Common myeloid progenitor, CD34-positive (primary cell): ENCODE measurements at regions not wholly inside any gene's neighbourhood (a gene's known extent, or its start where the extent isn't known, plus 50 kb on each side); places are given as distances from the start of the nearest gene placed in this dataset.

Experiments used
- CTCF ChIA-PET: fragments of 350-600 bp; sonication (Branson Sonifier 250); formaldehyde crosslinking; loops from one replicate; lab custom pipeline; 2021; ENCODE audit warnings: antibody characterized with exemption; lab: Charles Lee
- POLR2A ChIA-PET: fragments of 350-600 bp; sonication (Branson Sonifier 250); formaldehyde crosslinking; loops from one replicate; lab custom pipeline; 2021; ENCODE audit warnings: antibody characterized with exemption; lab: Charles Lee
- DNase-seq, 3 donors: peaks; one replicate each; pipeline versions ENCODE4 v3.0.0 to v3.0.0-alpha.2; 2013
- H3K27ac ChIP-seq, 2 experiments: 1 replicate in 1 of 2; 2 replicates in 1 of 2; pipeline ENCODE4 v1.7.0; 2013; ENCODE audit warnings: inconsistent platforms in 2 of 2, low read length in 2 of 2, mild to moderate bottlenecking in 2 of 2, low read depth in 1 of 2, moderate library complexity in 1 of 2; ENCODE audit not compliant: severe bottlenecking in 2 of 2, insufficient read depth in 1 of 2, poor library complexity in 1 of 2
- H3K27me3 ChIP-seq, 5 experiments: replicated peaks in 2 of 5; 1 replicate in 3 of 5; 2 replicates in 2 of 5; pipeline versions ENCODE4 v1.6.1 to v1.7.0; 2013; ENCODE audit warnings: low read length in 4 of 5, mild to moderate bottlenecking in 2 of 5, moderate library complexity in 2 of 5, inconsistent platforms in 1 of 5; ENCODE audit not compliant: insufficient read depth in 5 of 5, control insufficient read depth in 4 of 5
- H3K36me3 ChIP-seq, 4 experiments: 1 replicate in 2 of 4; 2 replicates in 2 of 4; pipeline versions ENCODE4 v1.6.1 to v1.7.0; 2013; ENCODE audit warnings: low read length in 3 of 4, control low read depth in 1 of 4, mild to moderate bottlenecking in 1 of 4; ENCODE audit not compliant: control insufficient read depth in 4 of 4, insufficient read depth in 4 of 4
- H3K4me1 ChIP-seq, 4 experiments: 1 replicate in 3 of 4; 2 replicates in 1 of 4; pipeline versions ENCODE4 v1.6.1 to v1.7.1; 2013; ENCODE audit warnings: low read length in 3 of 4, mild to moderate bottlenecking in 3 of 4, control low read depth in 1 of 4, inconsistent platforms in 1 of 4, moderate library complexity in 1 of 4; ENCODE audit not compliant: control insufficient read depth in 4 of 4, insufficient read depth in 4 of 4; ENCODE audit errors: control extremely low read depth in 1 of 4
- H3K4me3 ChIP-seq, 7 experiments: 1 replicate in 4 of 7; 2 replicates in 3 of 7; pipeline versions ENCODE4 v1.5.1 to v1.7.0; 2013; ENCODE audit warnings: mild to moderate bottlenecking in 7 of 7, low read length in 6 of 7, moderate library complexity in 6 of 7, inconsistent platforms in 2 of 7, low read depth in 2 of 7, control low read depth in 1 of 7; ENCODE audit not compliant: insufficient read depth in 4 of 7, control insufficient read depth in 1 of 7; ENCODE audit errors: extremely low read depth in 1 of 7
- H3K9me3 ChIP-seq, 5 experiments: 1 replicate in 4 of 5; 2 replicates in 1 of 5; pipeline versions ENCODE4 v1.6.1 to v1.7.1; 2013; ENCODE audit warnings: low read length in 4 of 5, mild to moderate bottlenecking in 2 of 5, inconsistent platforms in 1 of 5, low read depth in 1 of 5, moderate library complexity in 1 of 5; ENCODE audit not compliant: control insufficient read depth in 4 of 5, insufficient read depth in 2 of 5; ENCODE audit errors: control extremely low read depth in 1 of 5
- whole genome bisulfite sequencing: methylation state at CpG from one replicate; pipeline ENCODE4 v1.1.5; 2013; ENCODE audit not compliant: insufficient coverage; 5-methylcytosine and 5-hydroxymethylcytosine counted together

- Histone ChIP-seq H3K27me3 (no peaks in the 10 kb centered on the region), H3K4me3 (no peak overlapping the region), H3K36me3 (no peaks in the 10 kb centered on the region), H3K27ac (no peak overlapping the region), H3K4me1 (no peaks in the 10 kb centered on the region), H3K9me3 (peaks cover 0 to 7% (median 0%) of the 10 kb centered on the region in 5 experiments)
- ChIA-PET POLR2A (no interaction called here), CTCF (interaction anchor here (1.0 to 1.3 kb wide), 2 partner anchors 11 to 70 kb away, joined by 3 read pairs; no protein-coding TSS in a partner anchor)
- 100% methylated on average over 1 of the region's 2 CpGs for WGBS
- no peak for DNase-seq
Measured at GRCh38 chr11:41920374-41920773, 460.9 kb upstream of the LRRC4C start.

GRCh38 chr11:41921746-41922390 is 462.4 kb upstream of the LRRC4C start:
- ChIA-PET CTCF (no interaction called here), POLR2A (no interaction called here)
- H3K4me3 ChIP-seq, result no peak overlapping the region

GRCh38 chr11:41926339-41926738 is 466.9 kb upstream of the LRRC4C start:
- Histone ChIP-seq H3K27me3 (no peaks in the 10 kb centered on the region), H3K27ac (no peak overlapping the region), H3K36me3 (no peaks in the 10 kb centered on the region), H3K4me3 (no peak overlapping the region), H3K4me1 (no peaks in the 10 kb centered on the region), H3K9me3 (peaks cover 0 to 4% (median 0%) of the 10 kb centered on the region in 5 experiments)
- CTCF ChIA-PET, result no interaction called here
- 97% methylated on average over 4 of the region's 4 CpGs for WGBS
- POLR2A ChIA-PET, result no interaction called here
- no peak for DNase-seq

More at GRCh38 chr11:41921746-41922390, 462.4 kb upstream of the LRRC4C start:
- Histone ChIP-seq H3K27me3 (no peaks in the 10 kb centered on the region), H3K27ac (no peak overlapping the region), H3K9me3 (peaks cover 0 to 7% (median 0%) of the 10 kb centered on the region in 5 experiments), H3K36me3 (no peaks in the 10 kb centered on the region), H3K4me1 (no peaks in the 10 kb centered on the region)
- WGBS, result 90% methylated on average over 1 of the region's 2 CpGs
- no peak for DNase-seq

- WGBS, result 67% methylated on average over 1 of the region's 1 CpG
- POLR2A ChIA-PET, result no interaction called here
- H3K27me3 ChIP-seq, result no peaks in the 10 kb centered on the region
- H3K4me3 ChIP-seq, result no peak overlapping the region
- no peaks in the 10 kb centered on the region for H3K4me1 ChIP-seq
- DNase-seq, result no peak
- CTCF ChIA-PET, result no interaction called here
- H3K9me3 ChIP-seq, result peaks cover 0 to 2% (median 0%) of the 10 kb centered on the region in 5 experiments
- no peak overlapping the region for H3K27ac ChIP-seq
- no peaks in the 10 kb centered on the region for H3K36me3 ChIP-seq
Measured at GRCh38 chr11:41935241-41935640, 475.8 kb upstream of the LRRC4C start.

- Histone ChIP-seq H3K27ac (no peak overlapping the region), H3K27me3 (no peaks in the 10 kb centered on the region), H3K4me1 (no peaks in the 10 kb centered on the region), H3K4me3 (no peak overlapping the region), H3K9me3 (peaks cover 0 to 2% (median 0%) of the 10 kb centered on the region in 5 experiments), H3K36me3 (no peaks in the 10 kb centered on the region)
- no CpG with 5 or more reads among the region's 1 CpG for WGBS
- CTCF ChIA-PET, result no interaction called here
- no peak for DNase-seq
- POLR2A ChIA-PET, result no interaction called here
Measured at GRCh38 chr11:41935795-41936194, 476.3 kb upstream of the LRRC4C start.

GRCh38 chr11:41943656-41944055 is 484.2 kb upstream of the LRRC4C start:
- WGBS, result 49% methylated on average over 3 of the region's 3 CpGs
- H3K4me1 ChIP-seq, result peaks cover 0 to 9% (median 0%) of the 10 kb centered on the region in 4 experiments
- no peak for DNase-seq
- ChIA-PET CTCF (no interaction called here), POLR2A (no interaction called here)
- no peak overlapping the region for H3K27ac ChIP-seq
- H3K4me3 ChIP-seq, result no peak overlapping the region
- H3K9me3 ChIP-seq, result peaks cover 0 to 4% (median 0%) of the 10 kb centered on the region in 5 experiments
- no peaks in the 10 kb centered on the region for H3K36me3 ChIP-seq
- H3K27me3 ChIP-seq, result no peaks in the 10 kb centered on the region

- H3K27ac ChIP-seq, result no peak overlapping the region
- H3K4me3 ChIP-seq, result no peak overlapping the region
- ChIA-PET POLR2A (no interaction called here), CTCF (interaction anchor here (0.5 kb wide), 1 partner anchor 1163 kb away, joined by 3 read pairs; no protein-coding TSS in a partner anchor)
- peaks cover 0 to 9% (median 0%) of the 10 kb centered on the region in 4 experiments for H3K4me1 ChIP-seq
- H3K36me3 ChIP-seq, result no peaks in the 10 kb centered on the region
- WGBS, result 90% methylated on average over 9 of the region's 12 CpGs
- H3K27me3 ChIP-seq, result no peaks in the 10 kb centered on the region
- no peak for DNase-seq
- peaks cover 0 to 4% (median 0%) of the 10 kb centered on the region in 5 experiments for H3K9me3 ChIP-seq
Measured at GRCh38 chr11:41947392-41947791, 487.9 kb upstream of the LRRC4C start.
